Esophagus squamous epithelium (tissue), 5 donors: ENCODE measurements at regions not wholly inside any gene's neighbourhood (a gene's known extent, or its start where the extent isn't known, plus 50 kb on each side); places are given as distances from the start of the nearest gene placed in this dataset.
"Not testable (repeated sequence)": the region's sequence is repeated elsewhere in the genome, so short reads cannot be mapped to it uniquely, and the experiment has no call there.

ENCODE experiments used
- DNase-seq: peaks from one replicate; lab custom pipeline; 2025; lab: John Stamatoyannopoulos, UW
- H3K27ac ChIP-seq, 4 donors: fragments of 200-600 bp; sonication (generic); one replicate each; pipeline ENCODE4 v1.5.1; 2016 to 2019; ENCODE audit warnings: mild to moderate bottlenecking in 1 of 4
- H3K27me3 ChIP-seq, 4 donors: fragments of 200-600 bp; sonication (generic); 1 replicate in 3 of 4; 2 replicates in 1 of 4; pipeline versions ENCODE4 v1.5.1 to v1.6.0; 2017 to 2021; ENCODE audit warnings: antibody characterized with exemption in 1 of 4
- H3K36me3 ChIP-seq, 3 donors: fragments of 200-600 bp; sonication (generic); one replicate each; pipeline ENCODE4 v1.5.1; 2016 to 2019
- H3K4me1 ChIP-seq, 3 donors: fragments of 200-600 bp; sonication (generic); one replicate each; pipeline ENCODE4 v1.5.1; 2017 to 2019
- H3K4me3 ChIP-seq, 4 donors: fragments of 200-600 bp; sonication (generic); 1 replicate in 3 of 4; 2 replicates in 1 of 4; pipeline ENCODE4 v1.5.1; 2016 to 2019; ENCODE audit warnings: mild to moderate bottlenecking in 2 of 4, moderate library complexity in 1 of 4
- H3K9me3 ChIP-seq, 3 donors: fragments of 200-600 bp; sonication (generic); one replicate each; pipeline ENCODE4 v1.5.1; 2016 to 2019
- POLR2A ChIP-seq, 4 donors: fragments of 450-650 bp; IDR thresholded peaks; one replicate each; pipeline ENCODE4 v1.6.1; 2017; ENCODE audit warnings: antibody characterized with exemption in 4 of 4, mild to moderate bottlenecking in 4 of 4, moderate library complexity in 3 of 4
- WGBS, 2 donors: methylation state at CpG; one replicate each; pipeline ENCODE4 v1.1.5; 2018; 5-methylcytosine and 5-hydroxymethylcytosine counted together
- intact Hi-C: fragments of 100-400 bp; cut with DNase I; formaldehyde crosslinking; loops from one replicate; pipeline ENCODE4 v1.15.0; 2022
- TF ChIP-seq, protein P1 (sequence below), 6 experiments: fragments of 450-650 bp in 4 of 6; fragments of 200-600 bp in 2 of 6; sonication (generic) in 2 of 6; IDR thresholded peaks; one replicate each; pipeline ENCODE4 v1.5.1; 2016 to 2019; ENCODE audit warnings: antibody characterized with exemption in 6 of 6, mild to moderate bottlenecking in 4 of 6, moderate library complexity in 4 of 6
- donor health status: DM: yes; HTN: yes; CAD: no.

DNA sequence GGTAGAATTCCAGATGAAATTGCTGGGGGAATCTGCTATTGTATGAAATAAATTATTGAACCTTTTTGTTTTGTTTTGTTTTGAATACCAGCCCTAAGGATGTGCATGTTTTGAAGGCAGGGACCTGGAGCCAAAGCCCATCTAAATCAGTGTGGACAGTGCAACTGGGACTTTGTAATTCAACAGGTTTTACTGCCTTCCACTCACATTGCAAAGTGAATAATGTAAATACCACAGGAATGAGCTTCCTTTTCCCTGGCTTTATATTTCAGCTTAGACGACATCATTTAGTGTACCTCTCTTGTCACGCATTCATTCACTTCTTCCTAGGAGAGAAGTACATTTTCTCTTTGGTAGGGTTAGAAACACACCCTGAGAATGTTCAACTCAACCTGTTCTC lies 795.0 kb downstream of the CENPC start:
- no peak for DNase-seq
- Histone ChIP-seq H3K36me3 (no peaks in the 10 kb centered on the region), H3K9me3 (no peaks in the 10 kb centered on the region), H3K4me1 (no peaks in the 10 kb centered on the region), H3K27ac (no peak overlapping the region), H3K27me3 (no peaks in the 10 kb centered on the region), H3K4me3 (no peak overlapping the region)
- TF ChIP-seq, protein P1, sequence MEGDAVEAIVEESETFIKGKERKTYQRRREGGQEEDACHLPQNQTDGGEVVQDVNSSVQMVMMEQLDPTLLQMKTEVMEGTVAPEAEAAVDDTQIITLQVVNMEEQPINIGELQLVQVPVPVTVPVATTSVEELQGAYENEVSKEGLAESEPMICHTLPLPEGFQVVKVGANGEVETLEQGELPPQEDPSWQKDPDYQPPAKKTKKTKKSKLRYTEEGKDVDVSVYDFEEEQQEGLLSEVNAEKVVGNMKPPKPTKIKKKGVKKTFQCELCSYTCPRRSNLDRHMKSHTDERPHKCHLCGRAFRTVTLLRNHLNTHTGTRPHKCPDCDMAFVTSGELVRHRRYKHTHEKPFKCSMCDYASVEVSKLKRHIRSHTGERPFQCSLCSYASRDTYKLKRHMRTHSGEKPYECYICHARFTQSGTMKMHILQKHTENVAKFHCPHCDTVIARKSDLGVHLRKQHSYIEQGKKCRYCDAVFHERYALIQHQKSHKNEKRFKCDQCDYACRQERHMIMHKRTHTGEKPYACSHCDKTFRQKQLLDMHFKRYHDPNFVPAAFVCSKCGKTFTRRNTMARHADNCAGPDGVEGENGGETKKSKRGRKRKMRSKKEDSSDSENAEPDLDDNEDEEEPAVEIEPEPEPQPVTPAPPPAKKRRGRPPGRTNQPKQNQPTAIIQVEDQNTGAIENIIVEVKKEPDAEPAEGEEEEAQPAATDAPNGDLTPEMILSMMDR (IDR thresholded peaks at IDR 0.05), result no peak
- no peak for TF ChIP-seq POLR2A (IDR thresholded peaks at IDR 0.05)
- WGBS, 2 donors, result 49 to 63% methylated on average over 2 of the region's 2 CpGs
- intact Hi-C loops, result no loop called here

GRCh38 chr4:66746918-66747317 lies 798.4 kb downstream of the CENPC start:
- H3K27ac ChIP-seq, intact Hi-C loops, H3K4me3 ChIP-seq, H3K27me3 ChIP-seq, H3K9me3 ChIP-seq, H3K36me3 ChIP-seq, DNase-seq, H3K4me1 ChIP-seq: not testable (repeated sequence)
- WGBS, 2 donors, result 70 to 94% methylated on average over 2 to 3 of the region's 4 CpGs

DNA sequence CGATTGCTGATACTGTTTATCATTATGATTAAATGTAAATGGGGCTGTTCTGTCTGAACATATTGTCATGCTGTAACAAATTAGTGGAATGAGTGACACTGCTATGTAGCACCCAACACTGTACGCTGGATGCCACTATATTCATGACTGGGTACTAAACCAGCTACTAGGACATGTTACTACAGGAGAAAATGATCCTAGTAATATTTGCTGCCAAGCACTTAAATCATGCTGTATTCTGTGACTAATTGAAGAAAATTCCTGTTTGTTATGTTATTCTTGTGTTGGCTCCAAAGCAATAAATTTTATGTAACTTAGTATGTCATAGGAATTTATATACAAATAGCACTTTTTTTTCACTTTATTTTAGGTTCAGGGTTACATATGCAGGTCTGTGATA lies 804.2 kb downstream of the CENPC start:
- no peak overlapping the region for H3K27ac ChIP-seq
- H3K9me3 ChIP-seq, result no peaks in the 10 kb centered on the region
- WGBS, 2 donors, result 36 to 40% methylated on average over 2 of the region's 2 CpGs
- no peaks in the 10 kb centered on the region for H3K36me3 ChIP-seq
- intact Hi-C loops, result no loop called here
- DNase-seq, result no peak
- TF ChIP-seq, protein P1 (IDR thresholded peaks at IDR 0.05), result no peak
- no peak for TF ChIP-seq POLR2A (IDR thresholded peaks at IDR 0.05)
- no peaks in the 10 kb centered on the region for H3K27me3 ChIP-seq
- H3K4me1 ChIP-seq, result no peaks in the 10 kb centered on the region
- H3K4me3 ChIP-seq, result no peak overlapping the region

DNA sequence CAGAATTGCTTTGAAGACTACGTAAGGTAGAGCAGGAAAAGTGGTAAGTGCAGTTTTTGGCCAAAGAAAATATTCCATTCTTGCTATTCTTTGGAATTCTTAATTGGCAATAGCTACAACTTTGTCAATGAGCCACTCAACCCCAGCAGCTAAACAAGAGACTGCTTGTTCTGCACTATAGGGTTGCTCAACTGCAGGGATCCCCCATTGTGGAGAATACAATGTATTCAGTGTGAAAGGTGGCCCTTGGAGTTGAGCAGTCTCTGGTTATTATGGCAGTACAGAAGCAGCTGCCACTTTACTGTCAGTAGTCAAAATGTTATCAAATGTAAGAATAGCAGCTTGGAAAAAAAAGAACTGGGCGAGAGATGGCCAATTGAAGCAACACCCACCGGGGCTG lies 808.7 kb downstream of the CENPC start:
- H3K4me1 ChIP-seq, result no peaks in the 10 kb centered on the region
- no peak for DNase-seq
- WGBS, 2 donors, result 43 to 53% methylated on average over 3 of the region's 3 CpGs
- H3K27ac ChIP-seq, result no peak overlapping the region
- no peaks in the 10 kb centered on the region for H3K9me3 ChIP-seq
- TF ChIP-seq POLR2A (IDR thresholded peaks at IDR 0.05), result no peak
- TF ChIP-seq, protein P1 (IDR thresholded peaks at IDR 0.05), result no peak
- intact Hi-C loops, result no loop called here
- H3K4me3 ChIP-seq, result no peak overlapping the region
- H3K36me3 ChIP-seq, result no peaks in the 10 kb centered on the region
- no peaks in the 10 kb centered on the region for H3K27me3 ChIP-seq

DNA sequence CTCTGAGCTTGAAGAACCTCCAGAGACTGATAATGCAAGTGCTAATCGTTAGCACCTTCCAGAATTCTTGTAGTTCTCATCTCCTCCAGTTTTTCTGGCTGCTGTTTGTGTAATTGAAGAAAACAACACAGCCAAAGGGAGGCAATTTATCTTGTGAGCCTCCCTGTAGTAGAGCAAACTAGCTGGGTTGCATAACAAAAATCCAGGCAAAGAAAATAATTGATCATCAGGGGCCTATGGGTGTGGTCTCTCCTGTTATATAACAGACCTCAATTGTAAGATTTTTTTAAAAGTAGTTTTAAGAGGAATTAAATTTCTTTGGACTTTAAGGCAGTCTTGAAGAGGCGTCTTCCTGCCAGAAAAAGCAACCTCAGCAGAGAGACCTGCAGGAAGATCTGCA lies 817.0 kb downstream of the CENPC start:
- TF ChIP-seq, protein P1 (IDR thresholded peaks at IDR 0.05), result no peak
- TF ChIP-seq POLR2A (IDR thresholded peaks at IDR 0.05), result no peak
- Histone ChIP-seq H3K27me3 (no peaks in the 10 kb centered on the region), H3K9me3 (no peaks in the 10 kb centered on the region), H3K4me3 (no peak overlapping the region), H3K36me3 (no peaks in the 10 kb centered on the region), H3K4me1 (no peaks in the 10 kb centered on the region), H3K27ac (no peak overlapping the region)
- WGBS, 2 donors, result 40 to 51% methylated on average over 2 of the region's 2 CpGs
- intact Hi-C loops, result no loop called here
- no peak for DNase-seq

DNA sequence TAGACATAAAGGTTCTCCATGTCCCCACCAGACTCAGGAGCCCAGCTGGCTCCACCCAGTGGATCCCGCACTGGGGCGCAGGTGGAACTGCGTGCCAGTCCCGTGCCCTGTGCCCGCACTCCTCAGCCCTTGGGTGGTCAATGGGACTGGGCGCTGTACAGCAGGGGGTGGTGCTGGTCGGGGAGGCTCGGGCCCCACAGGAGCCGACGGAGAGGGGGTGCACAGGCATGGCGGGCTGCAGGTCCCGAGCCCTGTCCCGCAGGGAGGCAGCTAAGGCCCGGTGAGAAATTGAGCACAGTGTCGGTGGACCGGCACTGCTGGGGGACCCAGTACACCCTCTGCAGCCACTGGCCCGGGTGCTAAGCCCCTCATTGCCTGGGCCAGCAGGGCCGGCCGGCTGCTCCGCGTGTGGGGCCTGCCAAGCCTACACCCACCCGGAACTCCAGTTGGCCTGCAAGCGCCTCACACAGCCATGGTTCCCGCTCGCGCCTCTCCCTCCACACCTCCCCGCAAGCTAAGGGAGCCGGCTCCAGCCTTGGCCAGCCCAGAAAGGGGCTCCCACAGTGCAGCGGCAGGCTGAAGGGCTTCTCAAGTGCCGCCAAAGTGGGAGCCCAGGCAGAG lies 832.9 kb downstream of the CENPC start:
- intact Hi-C loops, H3K27ac ChIP-seq, DNase-seq, H3K36me3 ChIP-seq, H3K4me3 ChIP-seq, H3K27me3 ChIP-seq, H3K9me3 ChIP-seq, H3K4me1 ChIP-seq: not testable (repeated sequence)
- 91 to 95% methylated on average over 7 to 11 of the region's 30 CpGs for WGBS, 2 donors
